SK-MEL-5 (cell line): ENCODE measurements at regions not wholly inside any gene's neighbourhood (a gene's known extent, or its start where the extent isn't known, plus 50 kb on each side); places are given as distances from the start of the nearest gene placed in this dataset.
"Not testable (repeated sequence)": the region's sequence is repeated elsewhere in the genome, so short reads cannot be mapped to it uniquely, and the experiment has no call there.

Experiments used
- DNase-seq: peaks from one replicate; pipeline ENCODE4 v3.0.0-alpha.2; 2016; ENCODE audit warnings: low read depth, low spot score
- in situ Hi-C: cut with HindIII; loops from 2 replicates; pipeline ENCODE4 v1.10.0; 2016; ENCODE audit warnings: low sequenced_read_pairs, high pct_unique_total_duplicates, low pct_unique_long_range_greater_than_20kb

GRCh38 chr20:60091305-60091704 is 133.1 kb downstream of the CDH26 start:
- in situ Hi-C loops, result no loop called here
- DNase-seq, result no peak

GRCh38 chr20:60091861-60092260 is 133.6 kb downstream of the CDH26 start:
- in situ Hi-C loops, result no loop called here
- no peak for DNase-seq

GRCh38 chr20:60092729-60093128 is 134.5 kb downstream of the CDH26 start:
- no peak for DNase-seq
- in situ Hi-C loops, result no loop called here

- in situ Hi-C loops, result no loop called here
- no peak for DNase-seq
These were observed 137.2 kb downstream of the CDH26 start for GRCh38 chr20:60095456-60095855.

- in situ Hi-C loops, result no loop called here
- no peak for DNase-seq
These were observed 137.9 kb downstream of the CDH26 start for GRCh38 chr20:60096166-60096565.

- in situ Hi-C loops, result no loop called here
- no peak for DNase-seq
These were observed 139.1 kb downstream of the CDH26 start for GRCh38 chr20:60097285-60097684.

GRCh38 chr20:60100780-60101179 is 142.6 kb downstream of the CDH26 start:
- in situ Hi-C loops, result no loop called here
- DNase-seq, result no peak

GRCh38 chr20:60101201-60101890 is 143.1 kb downstream of the CDH26 start:
- in situ Hi-C loops, result no loop called here
- no peak for DNase-seq

- no peak for DNase-seq
- in situ Hi-C loops, result no loop called here
These were observed 143.7 kb downstream of the CDH26 start for GRCh38 chr20:60101891-60102281.

GRCh38 chr20:60102665-60103210 is 144.5 kb downstream of the CDH26 start:
- no peak for DNase-seq
- in situ Hi-C loops, result no loop called here

GRCh38 chr20:60104993-60105803 is 147.0 kb downstream of the CDH26 start:
- in situ Hi-C loops, result no loop called here
- DNase-seq, result no peak

GRCh38 chr20:60106186-60106585 is 148.0 kb downstream of the CDH26 start:
- in situ Hi-C loops, DNase-seq: not testable (repeated sequence)

GRCh38 chr20:60107621-60108390 is 149.6 kb downstream of the CDH26 start:
- no peak for DNase-seq
- in situ Hi-C loops, result no loop called here

GRCh38 chr20:60108397-60108796 is 150.2 kb downstream of the CDH26 start:
- DNase-seq, result no peak
- in situ Hi-C loops, result no loop called here

- in situ Hi-C loops, result no loop called here
These were observed 155.0 kb downstream of the CDH26 start for GRCh38 chr20:60113024-60113724.

GRCh38 chr20:60113771-60114170 is 155.5 kb downstream of the CDH26 start:
- in situ Hi-C loops, result no loop called here
- DNase-seq, result no peak

More at GRCh38 chr20:60113024-60113724, 155.0 kb downstream of the CDH26 start:
- DNase-seq, result no peak

- no peak for DNase-seq
- in situ Hi-C loops, result no loop called here
These were observed 157.2 kb downstream of the CDH26 start for GRCh38 chr20:60115451-60115850.
